Esophagus muscularis mucosa (tissue), 4 donors: ENCODE measurements at regions not wholly inside any gene's neighbourhood (a gene's known extent, or its start where the extent isn't known, plus 50 kb on each side); places are given as distances from the start of the nearest gene placed in this dataset.

ENCODE experiments used
- EP300 ChIP-seq: sonication (generic); formaldehyde crosslinking; IDR thresholded peaks from one replicate; pipeline ENCODE4 v1.6.1; 2017; ENCODE audit warnings: antibody characterized with exemption
- POLR2A ChIP-seq: fragments of 450-650 bp; IDR thresholded peaks from one replicate; pipeline ENCODE4 v1.6.1; 2017; ENCODE audit warnings: antibody characterized with exemption, moderate library complexity, mild to moderate bottlenecking, low read depth
- POLR2AphosphoS5 ChIP-seq, 2 donors: sonication (generic); formaldehyde crosslinking; IDR thresholded peaks; one replicate each; pipeline ENCODE4 v1.6.1; 2017; ENCODE audit warnings: antibody characterized with exemption in 2 of 2
- TF ChIP-seq, protein P1 (sequence below), 3 experiments: fragments of 200-600 bp in 2 of 3; fragments of 450-650 bp in 1 of 3; sonication (generic) in 2 of 3; IDR thresholded peaks; one replicate each; pipeline ENCODE4 v1.5.1; 2017 to 2019; ENCODE audit warnings: antibody characterized with exemption in 3 of 3, mild to moderate bottlenecking in 2 of 3, moderate library complexity in 1 of 3

DNA sequence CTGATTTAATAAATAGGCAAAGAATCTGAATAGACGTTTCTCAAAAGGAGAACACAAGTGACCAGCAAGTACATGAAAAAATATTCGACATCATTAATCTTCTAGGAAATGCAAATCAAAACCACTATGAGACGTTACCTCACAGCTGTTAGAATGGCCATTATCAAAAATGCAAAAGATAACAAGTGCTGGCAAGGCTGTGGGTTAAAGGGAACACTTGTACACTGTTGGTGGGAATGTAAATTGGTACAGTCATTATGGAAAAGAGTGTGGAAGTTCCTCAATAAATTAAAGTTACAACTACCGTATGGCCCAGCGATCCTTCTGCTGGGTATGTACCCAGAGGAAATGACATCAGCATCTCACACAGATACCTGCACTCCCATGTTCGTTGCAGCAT is 253.9 kb upstream of the BMP2 start:
- TF ChIP-seq EP300 (no peak), POLR2A (no peak), POLR2AphosphoS5 (IDR thresholded peaks at IDR 0.05) (no peak)
- TF ChIP-seq, protein P1, sequence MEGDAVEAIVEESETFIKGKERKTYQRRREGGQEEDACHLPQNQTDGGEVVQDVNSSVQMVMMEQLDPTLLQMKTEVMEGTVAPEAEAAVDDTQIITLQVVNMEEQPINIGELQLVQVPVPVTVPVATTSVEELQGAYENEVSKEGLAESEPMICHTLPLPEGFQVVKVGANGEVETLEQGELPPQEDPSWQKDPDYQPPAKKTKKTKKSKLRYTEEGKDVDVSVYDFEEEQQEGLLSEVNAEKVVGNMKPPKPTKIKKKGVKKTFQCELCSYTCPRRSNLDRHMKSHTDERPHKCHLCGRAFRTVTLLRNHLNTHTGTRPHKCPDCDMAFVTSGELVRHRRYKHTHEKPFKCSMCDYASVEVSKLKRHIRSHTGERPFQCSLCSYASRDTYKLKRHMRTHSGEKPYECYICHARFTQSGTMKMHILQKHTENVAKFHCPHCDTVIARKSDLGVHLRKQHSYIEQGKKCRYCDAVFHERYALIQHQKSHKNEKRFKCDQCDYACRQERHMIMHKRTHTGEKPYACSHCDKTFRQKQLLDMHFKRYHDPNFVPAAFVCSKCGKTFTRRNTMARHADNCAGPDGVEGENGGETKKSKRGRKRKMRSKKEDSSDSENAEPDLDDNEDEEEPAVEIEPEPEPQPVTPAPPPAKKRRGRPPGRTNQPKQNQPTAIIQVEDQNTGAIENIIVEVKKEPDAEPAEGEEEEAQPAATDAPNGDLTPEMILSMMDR (IDR thresholded peaks at IDR 0.05): no peak
